Fibroblast of lung (primary cell): ENCODE measurements at regions not wholly inside any gene's neighbourhood (a gene's known extent, or its start where the extent isn't known, plus 50 kb on each side); places are given as distances from the start of the nearest gene placed in this dataset.

Experiments
- EZH2 ChIP-seq: IDR thresholded peaks from 2 replicates; pipeline ENCODE4 v1.5.1; 2012; ENCODE audit warnings: low read length, control low read depth, mild to moderate bottlenecking; ENCODE audit errors: missing control alignments
- TF ChIP-seq, protein P1 (sequence below), 2 donors: IDR thresholded peaks in 1 of 2; conservative IDR thresholded peaks in 1 of 2; 1 replicate in 1 of 2; 2 replicates in 1 of 2; pipeline ENCODE4 v1.5.1; 2011 to 2012; ENCODE audit warnings: low read length in 2 of 2, control low read depth in 1 of 2, inconsistent platforms in 1 of 2, low read depth in 1 of 2, mild to moderate bottlenecking in 1 of 2

- TF ChIP-seq, protein P1, sequence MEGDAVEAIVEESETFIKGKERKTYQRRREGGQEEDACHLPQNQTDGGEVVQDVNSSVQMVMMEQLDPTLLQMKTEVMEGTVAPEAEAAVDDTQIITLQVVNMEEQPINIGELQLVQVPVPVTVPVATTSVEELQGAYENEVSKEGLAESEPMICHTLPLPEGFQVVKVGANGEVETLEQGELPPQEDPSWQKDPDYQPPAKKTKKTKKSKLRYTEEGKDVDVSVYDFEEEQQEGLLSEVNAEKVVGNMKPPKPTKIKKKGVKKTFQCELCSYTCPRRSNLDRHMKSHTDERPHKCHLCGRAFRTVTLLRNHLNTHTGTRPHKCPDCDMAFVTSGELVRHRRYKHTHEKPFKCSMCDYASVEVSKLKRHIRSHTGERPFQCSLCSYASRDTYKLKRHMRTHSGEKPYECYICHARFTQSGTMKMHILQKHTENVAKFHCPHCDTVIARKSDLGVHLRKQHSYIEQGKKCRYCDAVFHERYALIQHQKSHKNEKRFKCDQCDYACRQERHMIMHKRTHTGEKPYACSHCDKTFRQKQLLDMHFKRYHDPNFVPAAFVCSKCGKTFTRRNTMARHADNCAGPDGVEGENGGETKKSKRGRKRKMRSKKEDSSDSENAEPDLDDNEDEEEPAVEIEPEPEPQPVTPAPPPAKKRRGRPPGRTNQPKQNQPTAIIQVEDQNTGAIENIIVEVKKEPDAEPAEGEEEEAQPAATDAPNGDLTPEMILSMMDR (conservative IDR thresholded peaks at IDR 0.05 in 1 of 2, IDR thresholded peaks at IDR 0.05 in 1 of 2; ENCODE audit: low read depth in 1 of 2, low read length in 2 of 2) = no peak
- TF ChIP-seq EZH2 = no peak
Observed at GRCh38 chr7:36787933-36788378, 63.7 kb upstream of the AOAH start.
